GM23338 (cell line): ENCODE measurements at regions not wholly inside any gene's neighbourhood (a gene's known extent, or its start where the extent isn't known, plus 50 kb on each side); places are given as distances from the start of the nearest gene placed in this dataset.

ENCODE experiments used
- POLR2AphosphoS5 ChIP-seq: IDR thresholded peaks from 2 replicates; pipeline ENCODE4 v1.6.1; 2016; ENCODE audit warnings: antibody characterized with exemption, low read depth
- TF ChIP-seq, protein P1 (sequence below), 2 experiments: fragments of 200-600 bp in 1 of 2; sonication (generic) in 1 of 2; conservative IDR thresholded peaks; 2 replicates each; pipeline versions ENCODE4 v1.5.1 to v1.6.1; 2016 to 2017; ENCODE audit warnings: antibody characterized with exemption in 2 of 2, low read depth in 2 of 2, mild to moderate bottlenecking in 2 of 2, moderate library complexity in 1 of 2

DNA sequence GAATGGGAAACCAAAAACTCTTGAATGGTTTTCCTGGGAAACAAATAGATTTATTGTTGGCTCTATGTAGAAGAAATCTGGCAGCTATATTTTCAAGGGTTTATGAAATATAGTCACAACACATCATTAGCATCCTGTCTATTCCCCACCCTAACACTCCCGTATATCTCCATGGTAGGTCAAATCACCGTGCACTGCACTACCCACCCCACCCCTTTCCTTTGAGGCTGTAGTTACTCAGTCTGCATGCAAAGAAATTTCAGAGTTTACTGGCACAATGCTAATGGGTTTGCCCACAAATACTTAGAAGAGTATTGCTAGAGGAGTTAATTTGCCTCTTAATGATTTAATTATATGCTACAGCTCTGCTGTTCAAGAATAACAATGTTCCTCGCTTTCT, 329.1 kb upstream of the TSHZ2 start:
- TF ChIP-seq, protein P1, sequence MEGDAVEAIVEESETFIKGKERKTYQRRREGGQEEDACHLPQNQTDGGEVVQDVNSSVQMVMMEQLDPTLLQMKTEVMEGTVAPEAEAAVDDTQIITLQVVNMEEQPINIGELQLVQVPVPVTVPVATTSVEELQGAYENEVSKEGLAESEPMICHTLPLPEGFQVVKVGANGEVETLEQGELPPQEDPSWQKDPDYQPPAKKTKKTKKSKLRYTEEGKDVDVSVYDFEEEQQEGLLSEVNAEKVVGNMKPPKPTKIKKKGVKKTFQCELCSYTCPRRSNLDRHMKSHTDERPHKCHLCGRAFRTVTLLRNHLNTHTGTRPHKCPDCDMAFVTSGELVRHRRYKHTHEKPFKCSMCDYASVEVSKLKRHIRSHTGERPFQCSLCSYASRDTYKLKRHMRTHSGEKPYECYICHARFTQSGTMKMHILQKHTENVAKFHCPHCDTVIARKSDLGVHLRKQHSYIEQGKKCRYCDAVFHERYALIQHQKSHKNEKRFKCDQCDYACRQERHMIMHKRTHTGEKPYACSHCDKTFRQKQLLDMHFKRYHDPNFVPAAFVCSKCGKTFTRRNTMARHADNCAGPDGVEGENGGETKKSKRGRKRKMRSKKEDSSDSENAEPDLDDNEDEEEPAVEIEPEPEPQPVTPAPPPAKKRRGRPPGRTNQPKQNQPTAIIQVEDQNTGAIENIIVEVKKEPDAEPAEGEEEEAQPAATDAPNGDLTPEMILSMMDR (conservative IDR thresholded peaks at IDR 0.05; ENCODE audit: low read depth in 2 of 2): no peak
- no peak for TF ChIP-seq POLR2AphosphoS5
